ENCODE measurements at regions not wholly inside any gene's neighbourhood (a gene's known extent, or its start where the extent isn't known, plus 50 kb on each side); places are given as distances from the start of the nearest gene placed in this dataset.

DNA sequence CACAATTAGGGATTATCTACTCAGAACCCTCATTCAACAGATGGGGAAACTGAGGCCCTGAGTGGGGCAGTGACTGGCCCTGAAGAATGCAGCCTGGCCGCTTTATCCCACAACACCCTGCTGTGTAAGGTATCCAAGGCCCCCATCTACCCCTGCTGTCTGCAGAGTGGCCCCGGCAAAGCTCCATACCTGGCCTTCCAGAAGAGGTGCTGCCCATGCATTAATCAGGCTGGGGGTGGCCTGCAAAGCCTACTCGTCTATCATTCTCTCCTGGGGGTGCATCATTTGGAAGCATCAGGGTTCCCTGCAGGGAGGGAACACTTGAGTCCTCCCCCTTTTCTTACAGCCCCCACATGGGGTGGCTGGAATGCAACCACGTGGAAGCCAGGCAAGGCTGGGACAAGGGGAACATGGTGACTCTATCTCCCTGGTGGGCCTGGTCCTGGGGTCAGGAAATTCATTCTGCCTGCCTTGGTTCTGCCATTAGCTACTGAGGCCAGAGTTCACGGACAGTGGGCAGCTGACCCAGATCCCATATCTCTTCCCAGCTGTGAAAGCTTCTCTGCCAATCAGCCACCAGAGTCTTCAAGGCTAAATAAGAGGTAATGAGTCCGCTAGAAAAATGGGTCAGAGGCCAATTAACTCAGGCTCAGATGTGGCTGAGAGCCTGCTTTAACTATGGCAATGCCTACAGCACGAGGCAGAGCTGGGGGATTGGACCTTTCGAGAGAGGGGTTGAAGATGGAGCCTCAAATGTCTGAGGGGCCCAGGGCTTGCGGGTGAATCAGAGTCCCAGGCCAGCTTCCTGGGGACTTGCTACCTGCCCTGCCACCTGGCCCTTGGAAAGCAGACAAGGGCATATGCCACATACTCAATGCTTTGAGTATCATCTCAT, 72.3 kb upstream of the TOX2 start:
- TF ChIP-seq, protein P1, sequence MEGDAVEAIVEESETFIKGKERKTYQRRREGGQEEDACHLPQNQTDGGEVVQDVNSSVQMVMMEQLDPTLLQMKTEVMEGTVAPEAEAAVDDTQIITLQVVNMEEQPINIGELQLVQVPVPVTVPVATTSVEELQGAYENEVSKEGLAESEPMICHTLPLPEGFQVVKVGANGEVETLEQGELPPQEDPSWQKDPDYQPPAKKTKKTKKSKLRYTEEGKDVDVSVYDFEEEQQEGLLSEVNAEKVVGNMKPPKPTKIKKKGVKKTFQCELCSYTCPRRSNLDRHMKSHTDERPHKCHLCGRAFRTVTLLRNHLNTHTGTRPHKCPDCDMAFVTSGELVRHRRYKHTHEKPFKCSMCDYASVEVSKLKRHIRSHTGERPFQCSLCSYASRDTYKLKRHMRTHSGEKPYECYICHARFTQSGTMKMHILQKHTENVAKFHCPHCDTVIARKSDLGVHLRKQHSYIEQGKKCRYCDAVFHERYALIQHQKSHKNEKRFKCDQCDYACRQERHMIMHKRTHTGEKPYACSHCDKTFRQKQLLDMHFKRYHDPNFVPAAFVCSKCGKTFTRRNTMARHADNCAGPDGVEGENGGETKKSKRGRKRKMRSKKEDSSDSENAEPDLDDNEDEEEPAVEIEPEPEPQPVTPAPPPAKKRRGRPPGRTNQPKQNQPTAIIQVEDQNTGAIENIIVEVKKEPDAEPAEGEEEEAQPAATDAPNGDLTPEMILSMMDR (IDR thresholded peaks at IDR 0.05): no peak
- TF ChIP-seq TCF7L2 (IDR thresholded peaks at IDR 0.05; ENCODE audit: low read depth, low read length) (no peak), POLR2AphosphoS5 (IDR thresholded peaks at IDR 0.05; ENCODE audit: low read depth, low read length) (no peak)
- TF ChIP-seq, protein P2, sequence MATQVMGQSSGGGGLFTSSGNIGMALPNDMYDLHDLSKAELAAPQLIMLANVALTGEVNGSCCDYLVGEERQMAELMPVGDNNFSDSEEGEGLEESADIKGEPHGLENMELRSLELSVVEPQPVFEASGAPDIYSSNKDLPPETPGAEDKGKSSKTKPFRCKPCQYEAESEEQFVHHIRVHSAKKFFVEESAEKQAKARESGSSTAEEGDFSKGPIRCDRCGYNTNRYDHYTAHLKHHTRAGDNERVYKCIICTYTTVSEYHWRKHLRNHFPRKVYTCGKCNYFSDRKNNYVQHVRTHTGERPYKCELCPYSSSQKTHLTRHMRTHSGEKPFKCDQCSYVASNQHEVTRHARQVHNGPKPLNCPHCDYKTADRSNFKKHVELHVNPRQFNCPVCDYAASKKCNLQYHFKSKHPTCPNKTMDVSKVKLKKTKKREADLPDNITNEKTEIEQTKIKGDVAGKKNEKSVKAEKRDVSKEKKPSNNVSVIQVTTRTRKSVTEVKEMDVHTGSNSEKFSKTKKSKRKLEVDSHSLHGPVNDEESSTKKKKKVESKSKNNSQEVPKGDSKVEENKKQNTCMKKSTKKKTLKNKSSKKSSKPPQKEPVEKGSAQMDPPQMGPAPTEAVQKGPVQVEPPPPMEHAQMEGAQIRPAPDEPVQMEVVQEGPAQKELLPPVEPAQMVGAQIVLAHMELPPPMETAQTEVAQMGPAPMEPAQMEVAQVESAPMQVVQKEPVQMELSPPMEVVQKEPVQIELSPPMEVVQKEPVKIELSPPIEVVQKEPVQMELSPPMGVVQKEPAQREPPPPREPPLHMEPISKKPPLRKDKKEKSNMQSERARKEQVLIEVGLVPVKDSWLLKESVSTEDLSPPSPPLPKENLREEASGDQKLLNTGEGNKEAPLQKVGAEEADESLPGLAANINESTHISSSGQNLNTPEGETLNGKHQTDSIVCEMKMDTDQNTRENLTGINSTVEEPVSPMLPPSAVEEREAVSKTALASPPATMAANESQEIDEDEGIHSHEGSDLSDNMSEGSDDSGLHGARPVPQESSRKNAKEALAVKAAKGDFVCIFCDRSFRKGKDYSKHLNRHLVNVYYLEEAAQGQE (IDR thresholded peaks at IDR 0.05; ENCODE audit: insufficient read depth in 1 of 2, low read depth in 2 of 2, low read length in 1 of 2): no peak

Data from Panc1 (cell line).